HepG2 (cell line): ENCODE measurements at regions not wholly inside any gene's neighbourhood (a gene's known extent, or its start where the extent isn't known, plus 50 kb on each side); places are given as distances from the start of the nearest gene placed in this dataset.
"Not testable (repeated sequence)": the region's sequence is repeated elsewhere in the genome, so short reads cannot be mapped to it uniquely, and the experiment has no call there.

ENCODE experiments used
- ATAC-seq: fragments of 200-7000 bp; cut with Tn5 transposase; 3 replicates; pipeline ENCODE4 v1.9.1; 2020; ENCODE audit warnings: mild to moderate bottlenecking, moderate library complexity
- BruUV-seq: library from RNA; stranded (reverse); fragments of 400-500 nt; replicated peaks from 2 replicates; lab custom pipeline; 2021; lab: Mats Ljungman, UMichigan
- CTCF ChIA-PET: fragments of 300-600 bp; formaldehyde crosslinking; extraction: SDS; loops from one replicate; lab custom pipeline; 2021; ENCODE audit warnings: low total read pairs, inconsistent platforms, low intra/inter-chr PET ratio; lab: Yijun Ruan, JAX
- POLR2A ChIA-PET: fragments of 350-600 bp; sonication (Branson Sonifier 250); formaldehyde crosslinking; loops from one replicate; lab custom pipeline; 2020; ENCODE audit warnings: antibody characterized with exemption, inconsistent platforms; lab: Yijun Ruan, JAX
- DNase-seq: peaks from one replicate; pipeline ENCODE4 v3.0.0-alpha.2; 2015; ENCODE audit warnings: low spot score
- FAIRE-seq: peaks from 3 replicates; lab custom pipeline; 2011; peaks lifted over from hg19 to GRCh38; lab: Jason Lieb, UNC
- H2AFZ ChIP-seq: one replicate; pipeline ENCODE4 v1.6.1; 2011; ENCODE audit warnings: low read length, inconsistent platforms
- H3K27ac ChIP-seq: fragments of 300-600 bp; 3 replicates; pipeline ENCODE4 v1.8.0; 2011; ENCODE audit warnings: mixed run types, mild to moderate bottlenecking, mixed read lengths, low read length, inconsistent platforms; ENCODE audit not compliant: insufficient read depth; ENCODE audit errors: extremely low read length
- H3K27me3 ChIP-seq, 2 experiments: fragments of 200-600 bp in 1 of 2; 2 replicates in 1 of 2; 3 replicates in 1 of 2; pipeline versions ENCODE4 v1.6.0 to v1.8.0; 2011; ENCODE audit warnings: low read length in 2 of 2, mild to moderate bottlenecking in 2 of 2, moderate library complexity in 2 of 2, inconsistent platforms in 1 of 2; ENCODE audit not compliant: insufficient read depth in 2 of 2, control insufficient read depth in 1 of 2
- H3K36me3 ChIP-seq, 2 experiments: fragments of 200-600 bp in 1 of 2; replicated peaks in 1 of 2; 2 replicates in 1 of 2; 3 replicates in 1 of 2; pipeline versions ENCODE4 v1.5.1 to v1.8.0; 2011; ENCODE audit warnings: low read length in 2 of 2, inconsistent platforms in 1 of 2; ENCODE audit not compliant: insufficient read depth in 2 of 2, control insufficient read depth in 1 of 2
- H3K4me1 ChIP-seq: 2 replicates; pipeline ENCODE4 v1.5.1; 2012; ENCODE audit warnings: low read length, inconsistent platforms; ENCODE audit not compliant: insufficient read depth
- H3K4me2 ChIP-seq: 2 replicates; pipeline ENCODE4 v1.6.0; 2011; ENCODE audit warnings: low read depth, low read length, inconsistent platforms
- H3K4me3 ChIP-seq, 3 experiments: fragments of 200-600 bp in 1 of 3; sonication (generic), shearing (Covaris generic) in 1 of 3; replicated peaks in 1 of 3; 2 replicates each; pipeline ENCODE4 v1.5.1; 2011 to 2016; ENCODE audit warnings: low read length in 3 of 3, inconsistent platforms in 2 of 3, low read depth in 2 of 3, mild to moderate bottlenecking in 2 of 3, control low read depth in 1 of 3, mixed read lengths in 1 of 3; ENCODE audit not compliant: insufficient read depth in 1 of 3
- H3K79me2 ChIP-seq: one replicate; pipeline ENCODE4 v1.6.1; 2011; ENCODE audit warnings: low read length, inconsistent platforms; ENCODE audit not compliant: insufficient read depth
- H3K9ac ChIP-seq: 2 replicates; pipeline ENCODE4 v1.6.0; 2011; ENCODE audit warnings: mild to moderate bottlenecking, low read depth, low read length, inconsistent platforms; ENCODE audit not compliant: insufficient read depth
- H3K9me3 ChIP-seq: 2 replicates; pipeline ENCODE4 v1.5.1; 2012; ENCODE audit warnings: mild to moderate bottlenecking, low read length
- H4K20me1 ChIP-seq: 2 replicates; pipeline ENCODE4 v1.6.0; 2011; ENCODE audit warnings: inconsistent platforms, mild to moderate bottlenecking, low read length, moderate library complexity; ENCODE audit not compliant: insufficient read depth
- KDM5A ChIP-seq: fragments of 200-600 bp; sonication (generic); IDR thresholded peaks from 2 replicates; pipeline ENCODE4 v1.7.0; 2018; ENCODE audit warnings: antibody characterized with exemption, mild to moderate bottlenecking, low read length, borderline replicate concordance
- KDM6A ChIP-seq: IDR thresholded peaks from 2 replicates; pipeline ENCODE4 v1.6.1; 2016; ENCODE audit warnings: low read depth
- MAFF ChIP-seq: IDR thresholded peaks from 2 replicates; pipeline ENCODE4 v1.6.1; 2011; ENCODE audit warnings: low read depth, low read length, improper control_type of control experiment
- MAFK ChIP-seq, 2 experiments: IDR thresholded peaks in 1 of 2; conservative IDR thresholded peaks in 1 of 2; 2 replicates each; pipeline ENCODE4 v1.6.1; 2011; ENCODE audit warnings: improper control_type of control experiment in 2 of 2, low read length in 2 of 2
- MIER3 ChIP-seq: IDR thresholded peaks from 2 replicates; pipeline ENCODE4 v1.6.1; 2016; ENCODE audit warnings: missing compliant biosample characterization, borderline replicate concordance
- NFE2L1 ChIP-seq: sonication (generic); formaldehyde crosslinking; IDR thresholded peaks from 2 replicates; pipeline ENCODE4 v1.4.0; 2020; ENCODE audit warnings: missing genetic modification reagents, mild to moderate bottlenecking, borderline replicate concordance
- RFX5 ChIP-seq: IDR thresholded peaks from 2 replicates; pipeline ENCODE4 v1.6.1; 2011; ENCODE audit warnings: low read depth, low read length, improper control_type of control experiment
- ZNF441 ChIP-seq: sonication (generic); formaldehyde crosslinking; IDR thresholded peaks from 2 replicates; pipeline ENCODE4 v1.7.0; 2021; ENCODE audit warnings: missing genetic modification reagents, borderline replicate concordance
- ZNF496 ChIP-seq: sonication (generic); formaldehyde crosslinking; IDR thresholded peaks from 2 replicates; pipeline ENCODE4 v1.8.1; 2023; ENCODE audit warnings: mild to moderate bottlenecking, moderate library complexity, missing genetic modification reagents; ENCODE audit not compliant: insufficient replicate concordance
- WGBS: methylation state at CpG from one replicate; pipeline ENCODE4 v1.1.6; 2017; ENCODE audit warnings: low lambda C conversion rate; 5-methylcytosine and 5-hydroxymethylcytosine counted together
- in situ Hi-C: cut with HindIII; loops from 2 replicates; pipeline ENCODE4 v1.10.0; 2017; ENCODE audit warnings: low pct_unique_long_range_greater_than_20kb; ENCODE audit not compliant: extremely low pct_ligation_motif_present
- intact Hi-C: fragments of 100-400 bp; cut with micrococcal nuclease; formaldehyde crosslinking; loops from one replicate; pipeline ENCODE4 v1.10.0; 2022; ENCODE audit not compliant: unreplicated experiment

DNA sequence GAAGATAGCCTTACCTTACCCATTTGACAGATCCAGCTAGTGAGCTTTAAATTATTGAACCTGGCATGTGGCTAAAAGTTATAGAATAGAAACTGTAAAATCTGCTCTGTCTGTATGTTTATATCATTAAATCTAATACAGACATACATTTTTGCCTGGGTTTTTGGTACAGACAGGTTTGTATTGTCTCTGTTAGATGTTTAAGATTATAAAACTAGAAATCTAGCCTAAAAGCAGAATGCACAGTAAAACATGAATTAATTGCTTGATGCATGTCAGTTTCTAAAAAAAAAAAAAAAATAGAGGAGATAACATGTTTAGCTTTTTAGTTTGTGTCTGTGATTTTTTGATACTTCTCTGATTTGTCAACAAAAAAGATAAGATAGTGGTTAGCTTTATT is 477.6 kb upstream of the LRRC7 start (continued):
- no peak for TF ChIP-seq KDM5A

DNA sequence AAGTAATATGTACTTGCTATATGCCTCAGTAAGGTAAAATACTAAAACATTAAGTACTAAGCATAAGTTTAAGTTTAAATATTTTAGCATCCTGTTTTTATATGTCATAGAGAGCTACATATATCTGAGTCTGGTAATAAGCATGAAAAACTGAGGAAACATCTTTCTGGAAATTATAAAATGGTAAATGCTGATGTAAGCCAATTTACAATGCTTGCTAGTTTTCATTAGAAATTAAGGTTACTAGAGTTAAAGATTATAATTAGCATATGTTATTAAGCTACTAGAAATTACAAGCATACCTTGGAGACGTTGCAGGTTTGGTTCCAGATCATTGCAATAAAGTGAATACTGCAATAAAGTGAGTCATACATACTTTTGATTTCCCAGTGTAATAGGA is 477.0 kb upstream of the LRRC7 start:
- Histone ChIP-seq H3K4me3 (no peak overlapping the region), H3K9ac (no peak overlapping the region), H3K9me3 (peaks cover 76% of the 10 kb centered on the region), H3K79me2 (no peaks in the 10 kb centered on the region), H3K36me3 (no peaks in the 10 kb centered on the region), H2AFZ (no peak overlapping the region), H3K27me3 (no peaks in the 10 kb centered on the region), H3K4me2 (no peak overlapping the region), H3K27ac (no peak overlapping the region), H4K20me1 (no peaks in the 10 kb centered on the region), H3K4me1 (no peaks in the 10 kb centered on the region)
- ATAC-seq (no peak), DNase-seq (no peak), FAIRE-seq (no peak)
- TF ChIP-seq ZNF441 (CRISPR knock-in tag) (no peak), MIER3 (no peak), NFE2L1 (CRISPR knock-in tag) (no peak), KDM6A (no peak), MAFF (peak; percentile 67; the same call in 1 of the 2 replicates), RFX5 (no peak), ZNF496 (no peak), MAFK (conservative IDR thresholded peaks at IDR 0.05 in 1 of 2, IDR thresholded peaks at IDR 0.05 in 1 of 2; ENCODE audit: low read length in 2 of 2) (peak in 1 of 2 experiments; percentile 82; a peak in 2 of 4 replicates)
- POLR2A ChIA-PET: no interaction called here
- in situ Hi-C loops: no loop called here
- 0% methylated on average over 1 of the region's 1 CpG for WGBS
- CTCF ChIA-PET: no interaction called here
- BruUV-seq: no TSS peak
- intact Hi-C loops: no loop called here

DNA sequence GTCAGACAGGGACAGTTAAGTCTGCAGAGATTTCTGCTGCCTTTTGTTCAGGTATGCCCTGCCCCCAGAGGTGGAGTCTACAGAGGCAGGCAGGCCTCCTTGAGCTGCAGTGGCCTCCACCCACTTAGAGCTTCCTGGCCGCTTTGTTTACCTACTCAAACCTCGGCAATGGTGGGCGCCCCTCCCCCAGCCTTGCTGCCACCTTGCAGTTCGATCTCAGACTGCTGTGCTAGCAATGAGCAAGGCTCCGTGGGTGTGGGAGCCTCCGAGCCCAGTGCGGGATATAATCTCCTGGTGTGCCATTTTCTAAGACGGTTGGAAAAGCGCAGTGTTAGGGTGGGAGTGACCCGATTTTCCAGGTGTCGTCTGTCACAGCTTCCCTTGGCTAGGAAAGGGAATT is 465.7 kb upstream of the LRRC7 start:
- H3K27ac ChIP-seq, H2AFZ ChIP-seq, in situ Hi-C loops, H3K4me1 ChIP-seq, intact Hi-C loops, H4K20me1 ChIP-seq, CTCF ChIA-PET, DNase-seq, BruUV-seq, H3K4me3 ChIP-seq, H3K4me2 ChIP-seq, H3K27me3 ChIP-seq, POLR2A ChIA-PET, FAIRE-seq, H3K79me2 ChIP-seq, H3K9ac ChIP-seq, ATAC-seq, H3K36me3 ChIP-seq: not testable (repeated sequence)
- H3K9me3 ChIP-seq: peaks cover 54% of the 10 kb centered on the region
- WGBS: 26% methylated on average over 9 of the region's 11 CpGs
